Heart right ventricle (tissue), 16 donors: ENCODE measurements at regions not wholly inside any gene's neighbourhood (a gene's known extent, or its start where the extent isn't known, plus 50 kb on each side); places are given as distances from the start of the nearest gene placed in this dataset.

ENCODE experiments used
- ATAC-seq, 8 donors: fragments of 200-7000 bp; cut with Tn5 transposase; one replicate each; pipeline ENCODE4 v1.9.1; 2020; ENCODE audit warnings: mild to moderate bottlenecking in 8 of 8, moderate library complexity in 8 of 8, moderate number of reproducible peaks in 1 of 8
- DNase-seq, 2 donors: peaks; one replicate each; pipeline ENCODE4 v3.0.0-alpha.2; 2020
- H3K27ac ChIP-seq, 10 donors: fragments of 200-600 bp; sonication (generic) in 2 of 10; one replicate each; pipeline versions ENCODE4 v1.5.0 to v1.8.0; 2020 to 2022; ENCODE audit warnings: mild to moderate bottlenecking in 3 of 10
- H3K27me3 ChIP-seq, 7 donors: fragments of 200-600 bp; one replicate each; pipeline ENCODE4 v1.8.0; 2021 to 2022; ENCODE audit warnings: mild to moderate bottlenecking in 2 of 7
- H3K36me3 ChIP-seq, 9 donors: fragments of 200-600 bp; sonication (generic) in 1 of 9; one replicate each; pipeline versions ENCODE4 v1.5.0 to v1.8.0; 2020 to 2022; ENCODE audit warnings: mild to moderate bottlenecking in 2 of 9
- H3K4me1 ChIP-seq, 9 donors: fragments of 200-600 bp; sonication (generic) in 1 of 9; one replicate each; pipeline versions ENCODE4 v1.5.0 to v1.8.0; 2020 to 2022; ENCODE audit warnings: mild to moderate bottlenecking in 4 of 9
- H3K4me3 ChIP-seq, 10 donors: fragments of 200-600 bp; sonication (generic) in 2 of 10; one replicate each; pipeline versions ENCODE4 v1.5.0 to v1.8.0; 2020 to 2022; ENCODE audit warnings: mild to moderate bottlenecking in 7 of 10, moderate library complexity in 2 of 10
- H3K9me3 ChIP-seq, 11 donors: fragments of 200-600 bp in 10 of 11; sonication (generic) in 2 of 11; one replicate each; pipeline versions ENCODE4 v1.5.0 to v1.8.0; 2013 to 2022; ENCODE audit warnings: mild to moderate bottlenecking in 2 of 11, control low read depth in 1 of 11, moderate library complexity in 1 of 11
- CTCF ChIP-seq, 9 donors: fragments of 200-600 bp; sonication (generic) in 2 of 9; IDR thresholded peaks; one replicate each; pipeline versions ENCODE4 v1.5.0 to v1.8.0; 2021 to 2022; ENCODE audit warnings: antibody characterized with exemption in 9 of 9, mild to moderate bottlenecking in 5 of 9, moderate library complexity in 1 of 9
- WGBS, 2 donors: extraction: QIAGEN DNeasy Blood & Tissue Kit; methylation state at CpG; one replicate each; pipeline ENCODE4 v1.1.7; 2013; ENCODE audit warnings: inconsistent platforms in 1 of 2; 5-methylcytosine and 5-hydroxymethylcytosine counted together
- intact Hi-C, 10 donors: fragments of 100-400 bp; cut with DNase I; formaldehyde crosslinking; loops; one replicate each; pipeline versions ENCODE4 v1.11.1 to v1.14.2; 2022
- donor health status: Arrhythmogenic right ventricular cardiomyopathy.
- donor health status: ischemic (EF 13 %, LVEDD 7.1; RV severe dilation, severe dysfunction).
- donor health status: healthy with polysubstance abuse.
- donor health status: DM: no; HTN: yes; CAD: no.
- donor health status: DM: no; HTN: no; CAD: no.
- donor health status: ischemic (EF 25% LVEDD 6.9; RV normal size, moderate dysfunction).
- donor health status: ischemic (EF 25% LVEDD 5.7; RV mildly dilated, moderate dysfunction).
- donor health status: healthy.
- donor health status: DM: yes; HTN: yes; CAD: no.
- donor health status: Ischemic cardiomyopathy.
- donor health status: ischemic (EF 35%, LVEDD 5.7; RV mildly dilated, moderate dysfunction).
- donor health status: nonischemic (EF 11% LVEDD 7.7; RV severe dilation, severe dysfunction).
- donor health status: DM: yes; HTN: yes; CAD: no.
- donor health status: PGD.
- donor health status: ischemic (EF 29% LVEDD 5.4; RV normal size, mild dysfunction).
- donor health status: nonischemic (EF 23%, LVEDD 6.1; RV moderate dilation, normal function).

- H3K27me3 ChIP-seq: no peaks in the 10 kb centered on the region
- intact Hi-C loops: no loop called here
- ATAC-seq (peak; percentile 83 to 96 (median 91)), DNase-seq (peak; percentile 23 to 37)
- H3K27ac ChIP-seq: peak overlapping the region; percentile 47 to 81 (median 72)
- no peaks in the 10 kb centered on the region for H3K9me3 ChIP-seq
- TF ChIP-seq CTCF (IDR thresholded peaks at IDR 0.05): no peak
- H3K36me3 ChIP-seq: no peaks in the 10 kb centered on the region
- H3K4me3 ChIP-seq: no peak overlapping the region
- H3K4me1 ChIP-seq: peaks cover 0 to 21% (median 3%) of the 10 kb centered on the region in 9 donors
- WGBS, 2 donors: 53 to 62% methylated on average over 15 of the region's 15 CpGs
Observed at GRCh38 chr3:182241766-182242488, 530.2 kb downstream of the SOX2 start.

GRCh38 chr3:182242489-182242942 lies 530.8 kb downstream of the SOX2 start:
- H3K4me1 ChIP-seq: peaks cover 0 to 19% (median 3%) of the 10 kb centered on the region in 9 donors
- DNase-seq: no peak
- intact Hi-C loops: no loop called here
- TF ChIP-seq CTCF (IDR thresholded peaks at IDR 0.05): no peak
- no peaks in the 10 kb centered on the region for H3K36me3 ChIP-seq
- ATAC-seq: peak in 1 of 8 donors; percentile 16
- H3K27ac ChIP-seq: peak overlapping the region in 8 of 10 donors; percentile 19 to 73 (median 48)
- H3K27me3 ChIP-seq: no peaks in the 10 kb centered on the region
- H3K4me3 ChIP-seq: no peak overlapping the region
- H3K9me3 ChIP-seq: no peaks in the 10 kb centered on the region

GRCh38 chr3:182243625-182244024 lies 531.9 kb downstream of the SOX2 start:
- TF ChIP-seq CTCF (IDR thresholded peaks at IDR 0.05): no peak
- Histone ChIP-seq H3K4me3 (no peak overlapping the region), H3K4me1 (peaks cover 0 to 18% (median 3%) of the 10 kb centered on the region in 9 donors), H3K27me3 (no peaks in the 10 kb centered on the region), H3K27ac (no peak overlapping the region), H3K36me3 (no peaks in the 10 kb centered on the region), H3K9me3 (no peaks in the 10 kb centered on the region)
- DNase-seq (no peak), ATAC-seq (no peak)
- intact Hi-C loops: no loop called here
- 42 to 45% methylated on average over 1 of the region's 1 CpG for WGBS, 2 donors

GRCh38 chr3:182244222-182244971 lies 532.7 kb downstream of the SOX2 start:
- H3K27me3 ChIP-seq: no peaks in the 10 kb centered on the region
- no peak overlapping the region for H3K27ac ChIP-seq
- ATAC-seq (no peak), DNase-seq (no peak)
- 79 to 88% methylated on average over 4 of the region's 4 CpGs for WGBS, 2 donors
- H3K9me3 ChIP-seq: no peaks in the 10 kb centered on the region
- H3K4me3 ChIP-seq: no peak overlapping the region
- no peak for TF ChIP-seq CTCF (IDR thresholded peaks at IDR 0.05)
- intact Hi-C loops: no loop called here
- H3K4me1 ChIP-seq: peaks cover 0 to 18% (median 3%) of the 10 kb centered on the region in 9 donors
- no peaks in the 10 kb centered on the region for H3K36me3 ChIP-seq
